ENCODE measurements at regions not wholly inside any gene's neighbourhood (a gene's known extent, or its start where the extent isn't known, plus 50 kb on each side); places are given as distances from the start of the nearest gene placed in this dataset.

GRCh38 chr17:71516149-71516548 is 604.7 kb upstream of the SOX9 start:
- ChIA-PET POLR2A (ENCODE audit: unreplicated experiment) (no interaction called here), CTCF (interaction anchor here (0.6 kb wide), 2 partner anchors 15 to 62 kb away, joined by 3 read pairs; no protein-coding TSS in a partner anchor)
- H2AFZ ChIP-seq (replicated peaks; ENCODE audit: low read length, poor library complexity) = no peak overlapping the region
- no peaks in the 10 kb centered on the region for H3K79me1 ChIP-seq (ENCODE audit: low read depth in 1 of 2, low read length in 2 of 2)
- no peaks in the 10 kb centered on the region for H4K20me1 ChIP-seq (ENCODE audit: insufficient read depth, low read length)
- no peak overlapping the region for H2AK9ac ChIP-seq (replicated peaks; ENCODE audit: low read depth, low read length, poor library complexity)
- no peak for DNase-seq
- no peak overlapping the region for H3K9ac ChIP-seq (ENCODE audit: low read depth, low read length)
- TF ChIP-seq RAD21 (IDR thresholded peaks at IDR 0.05; ENCODE audit: low read length) = no peak
- TF ChIP-seq MAFK (IDR thresholded peaks at IDR 0.05; ENCODE audit: low read depth, low read length) = no peak
- no peak for TF ChIP-seq NFE2L2 (IDR thresholded peaks at IDR 0.05; ENCODE audit: low read depth, low read length)
- TF ChIP-seq, protein P1, sequence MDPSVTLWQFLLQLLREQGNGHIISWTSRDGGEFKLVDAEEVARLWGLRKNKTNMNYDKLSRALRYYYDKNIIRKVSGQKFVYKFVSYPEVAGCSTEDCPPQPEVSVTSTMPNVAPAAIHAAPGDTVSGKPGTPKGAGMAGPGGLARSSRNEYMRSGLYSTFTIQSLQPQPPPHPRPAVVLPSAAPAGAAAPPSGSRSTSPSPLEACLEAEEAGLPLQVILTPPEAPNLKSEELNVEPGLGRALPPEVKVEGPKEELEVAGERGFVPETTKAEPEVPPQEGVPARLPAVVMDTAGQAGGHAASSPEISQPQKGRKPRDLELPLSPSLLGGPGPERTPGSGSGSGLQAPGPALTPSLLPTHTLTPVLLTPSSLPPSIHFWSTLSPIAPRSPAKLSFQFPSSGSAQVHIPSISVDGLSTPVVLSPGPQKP (IDR thresholded peaks at IDR 0.05; ENCODE audit: borderline replicate concordance, low read depth, low read length) = no peak
- no peak for TF ChIP-seq FOS (IDR thresholded peaks at IDR 0.05; ENCODE audit: low read depth, low read length)
- no peak for TF ChIP-seq MAZ (IDR thresholded peaks at IDR 0.05; ENCODE audit: borderline replicate concordance, low read depth, low read length)
- no peak overlapping the region for H3K27ac ChIP-seq (ENCODE audit: insufficient read depth, low read length)
- H2BK120ac ChIP-seq (ENCODE audit: low read depth, low read length) = no peak overlapping the region
- H2BK5ac ChIP-seq (ENCODE audit: low read depth, low read length, poor library complexity, severe bottlenecking) = no peak overlapping the region
- no peak overlapping the region for H4K8ac ChIP-seq (ENCODE audit: low read depth in 2 of 2, low read length in 2 of 2)
- H2AK5ac ChIP-seq (ENCODE audit: low read depth, low read length) = no peak overlapping the region
- 0 out of 2 replicates have a peak, but pooled peaks cover 3% of the 10 kb centered on the region for H3K9me1 ChIP-seq (ENCODE audit: insufficient read depth, low read length)
- no peak overlapping the region for H3K23ac ChIP-seq (ENCODE audit: low read depth, low read length)
- no peaks in the 10 kb centered on the region for H3K36me3 ChIP-seq (ENCODE audit: control insufficient read depth, insufficient read depth, low read length)
- WGBS, 2 experiments (ENCODE audit: extremely low coverage in 2 of 2, insufficient read length in 1 of 2) = no CpG with 5 or more reads among the region's 6 CpGs
- no peaks in the 10 kb centered on the region for H3K27me3 ChIP-seq (ENCODE audit: control insufficient read depth, insufficient read depth, low read length)
- no peak for ATAC-seq (ENCODE audit: low read depth)
- intact Hi-C loops (cut with micrococcal nuclease) = no loop called here
- dilution Hi-C loops (cut with HindIII; ENCODE audit: low sequenced_read_pairs, unreplicated experiment) = no loop called here
- no peak overlapping the region for H2BK15ac ChIP-seq (ENCODE audit: low read depth, low read length)
- H3K18ac ChIP-seq (ENCODE audit: low read depth, low read length) = no peak overlapping the region
- H3K4me3 ChIP-seq (ENCODE audit: insufficient read depth, low read depth, low read length) = no peak overlapping the region
- H3K4me2 ChIP-seq (ENCODE audit: low read depth, low read length) = no peak overlapping the region
- no peak overlapping the region for H3K14ac ChIP-seq (replicated peaks; ENCODE audit: low read depth, low read length)
- H3K4me1 ChIP-seq (ENCODE audit: control insufficient read depth, insufficient read depth, low read length) = 0 out of 2 replicates have a peak, but pooled peaks cover 2% of the 10 kb centered on the region
- BruUV-seq (replicated peaks) = no TSS peak
- H2BK20ac ChIP-seq (ENCODE audit: low read depth, low read length) = no peak overlapping the region
- no peak overlapping the region for H3K4ac ChIP-seq (ENCODE audit: low read depth, low read length)
- H3K9me3 ChIP-seq (ENCODE audit: control insufficient read depth, insufficient read depth, low read length) = no peaks in the 10 kb centered on the region
- in situ Hi-C loops (cut with MboI; ENCODE audit: low sequenced_read_pairs) = no loop called here
- H3K56ac ChIP-seq (ENCODE audit: extremely low read depth, insufficient read depth, low read length) = no peak overlapping the region
- H4K91ac ChIP-seq (ENCODE audit: insufficient read depth, low read depth, low read length) = no peak overlapping the region
- H4K5ac ChIP-seq (ENCODE audit: low read depth, low read length) = no peak overlapping the region

All from IMR-90 (cell line).